NCI-H187 (cell line): ENCODE measurements at regions not wholly inside any gene's neighbourhood (a gene's known extent, or its start where the extent isn't known, plus 50 kb on each side); places are given as distances from the start of the nearest gene placed in this dataset.
"Not testable (repeated sequence)": the region's sequence is repeated elsewhere in the genome, so short reads cannot be mapped to it uniquely, and the experiment has no call there.

Source experiments
- DNase-seq, 2 experiments: peaks; one replicate each; lab custom pipeline; 2025; lab: John Stamatoyannopoulos, UW

GRCh38 chr7:136122026-136122425, 144.9 kb upstream of the MTPN start:
- DNase-seq = no peak

- DNase-seq = no peak
These were observed 140.4 kb upstream of the MTPN start for GRCh38 chr7:136117539-136117938.

GRCh38 chr7:136116186-136116585, 139.0 kb upstream of the MTPN start:
- no peak for DNase-seq

- peak; percentile 10 to 19 for DNase-seq
These were observed 138.0 kb upstream of the MTPN start for GRCh38 chr7:136114966-136115762.

GRCh38 chr7:136114467-136114866, 137.3 kb upstream of the MTPN start:
- not testable (repeated sequence) for DNase-seq

GRCh38 chr7:136109037-136109436, 131.9 kb upstream of the MTPN start:
- not testable (repeated sequence) for DNase-seq

GRCh38 chr7:136105191-136105590, 128.0 kb upstream of the MTPN start:
- DNase-seq = no peak

- DNase-seq = no peak
These were observed 127.1 kb upstream of the MTPN start for GRCh38 chr7:136104269-136104603.

- DNase-seq = no peak
These were observed 126.5 kb upstream of the MTPN start for GRCh38 chr7:136103545-136104268.

- DNase-seq = no peak
These were observed 125.7 kb upstream of the MTPN start for GRCh38 chr7:136102881-136103280.

GRCh38 chr7:136092714-136093113, 115.6 kb upstream of the MTPN start:
- not testable (repeated sequence) for DNase-seq

- no peak for DNase-seq
These were observed 110.7 kb upstream of the MTPN start for GRCh38 chr7:136087881-136088280.

- no peak for DNase-seq
These were observed 109.6 kb upstream of the MTPN start for GRCh38 chr7:136086712-136087111.

- DNase-seq = no peak
These were observed 102.8 kb upstream of the MTPN start for GRCh38 chr7:136079934-136080333.

- DNase-seq = no peak
These were observed 102.3 kb upstream of the MTPN start for GRCh38 chr7:136079478-136079892.

GRCh38 chr7:136079066-136079465, 101.9 kb upstream of the MTPN start:
- no peak for DNase-seq

GRCh38 chr7:136078630-136079029, 101.5 kb upstream of the MTPN start:
- no peak for DNase-seq

GRCh38 chr7:136076954-136077353, 99.8 kb upstream of the MTPN start:
- no peak for DNase-seq

GRCh38 chr7:136074843-136075242, 97.7 kb upstream of the MTPN start:
- DNase-seq = no peak

- no peak for DNase-seq
These were observed 95.3 kb upstream of the MTPN start for GRCh38 chr7:136072447-136072846.

GRCh38 chr7:136070736-136071505, 93.8 kb upstream of the MTPN start:
- no peak for DNase-seq

GRCh38 chr7:136069840-136070529, 92.8 kb upstream of the MTPN start:
- DNase-seq = no peak
